ENCODE measurements at regions not wholly inside any gene's neighbourhood (a gene's known extent, or its start where the extent isn't known, plus 50 kb on each side); places are given as distances from the start of the nearest gene placed in this dataset.

DNA sequence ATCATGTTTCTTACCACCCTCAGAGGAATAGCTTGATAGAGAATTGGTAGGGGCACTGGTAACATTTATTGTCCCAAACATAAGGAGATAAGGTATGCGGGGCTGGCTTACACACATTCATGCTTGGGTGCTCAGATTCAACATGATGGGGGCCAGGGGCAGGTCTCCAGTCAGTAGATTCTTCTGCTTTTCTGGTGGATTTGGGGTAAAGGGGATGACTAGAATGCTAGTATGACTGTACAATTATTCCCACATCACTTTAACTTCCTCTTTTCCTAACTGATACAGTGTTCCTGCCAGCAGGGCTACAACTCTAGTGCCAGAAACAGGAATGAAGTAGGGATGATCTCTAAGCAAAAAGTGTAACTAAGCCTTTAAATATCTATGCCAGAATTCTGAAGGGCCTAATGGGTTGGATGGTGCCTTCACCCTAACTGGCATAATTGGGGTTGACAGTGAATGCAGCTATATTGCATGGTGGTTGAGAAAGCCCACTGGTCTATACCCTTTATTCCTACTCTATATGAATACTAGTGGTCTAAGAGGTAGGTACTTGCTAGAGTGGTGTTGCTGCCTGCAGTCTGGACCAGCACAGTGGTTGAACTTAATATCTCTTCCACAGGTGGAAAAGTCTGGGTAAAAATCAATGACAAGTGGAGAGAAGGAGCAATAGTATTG lies 117.4 kb downstream of the IL12A start:
- Mint-ChIP-seq H3K4me1 (0 out of 4 replicates have a peak, but pooled peaks cover 0 to 3% of the 10 kb centered on the region in 2 experiments), H3K27ac (no peak overlapping the region), H3K9me3 (no peaks in the 10 kb centered on the region), H3K36me3 (ENCODE audit: insufficient read depth in 1 of 3, low read depth in 3 of 3) (no peaks in the 10 kb centered on the region), H3K4me3 (no peak overlapping the region), H3K27me3 (ENCODE audit: low read depth) (peaks cover 4% of the 10 kb centered on the region; the same call in 1 of the 2 replicates)
- Histone ChIP-seq H3K18ac (ENCODE audit: insufficient read length, low read depth, low read length) (no peak overlapping the region), H2BK5ac (ENCODE audit: insufficient read length, low read length) (no peak overlapping the region), H3K4ac (ENCODE audit: low read depth, low read length) (no peak overlapping the region), H3K14ac (ENCODE audit: insufficient read depth, low read length) (no peak overlapping the region), H3T11ph (ENCODE audit: low read length) (no peak overlapping the region), H4K5ac (ENCODE audit: insufficient read length, low read depth, low read length) (no peak overlapping the region), H3K9ac (ENCODE audit: extremely low read depth, insufficient read length, low read length) (no peak overlapping the region), H2BK20ac (ENCODE audit: low read depth, low read length, poor library complexity, severe bottlenecking) (no peak overlapping the region), H2BK120ac (ENCODE audit: low read depth, low read length, poor library complexity, severe bottlenecking) (no peak overlapping the region), H3K27me3 (ENCODE audit: insufficient read depth, low read length) (no peaks in the 10 kb centered on the region), H3K79me2 (ENCODE audit: insufficient read depth, low read length) (no peaks in the 10 kb centered on the region), H3K79me1 (ENCODE audit: insufficient read depth, low read depth, low read length, poor library complexity, severe bottlenecking) (no peaks in the 10 kb centered on the region), H2BK12ac (ENCODE audit: insufficient read length, low read depth, low read length) (no peak overlapping the region), H4K91ac (ENCODE audit: insufficient read length, low read depth, low read length) (no peak overlapping the region), H3K23me2 (ENCODE audit: insufficient read length, low read depth, low read length, poor library complexity, severe bottlenecking) (no peaks in the 10 kb centered on the region), H2AK5ac (ENCODE audit: insufficient read length, low read length) (no peak overlapping the region), H4K20me1 (ENCODE audit: control insufficient read depth, insufficient read depth, insufficient read length) (no peaks in the 10 kb centered on the region), H3K27ac (ENCODE audit: insufficient read length, low read depth, low read length) (no peak overlapping the region), H3K9me3 (ENCODE audit: control insufficient read depth, low read depth, low read length) (no peaks in the 10 kb centered on the region), H3K56ac (ENCODE audit: insufficient read length, low read depth, low read length) (no peak overlapping the region), H3K4me1 (ENCODE audit: insufficient read depth, low read length) (no peaks in the 10 kb centered on the region), H2BK15ac (ENCODE audit: low read depth, low read length) (no peak overlapping the region), H2AFZ (ENCODE audit: low read length) (no peak overlapping the region), H3K4me2 (ENCODE audit: insufficient read depth, insufficient read length, low read length) (no peak overlapping the region), H4K8ac (replicated peaks; ENCODE audit: insufficient read length, low read depth, low read length) (no peak overlapping the region), H3K23ac (ENCODE audit: insufficient read length, low read depth, low read length) (no peak overlapping the region)
- DNase-seq: no peak
- TF ChIP-seq, protein P1, sequence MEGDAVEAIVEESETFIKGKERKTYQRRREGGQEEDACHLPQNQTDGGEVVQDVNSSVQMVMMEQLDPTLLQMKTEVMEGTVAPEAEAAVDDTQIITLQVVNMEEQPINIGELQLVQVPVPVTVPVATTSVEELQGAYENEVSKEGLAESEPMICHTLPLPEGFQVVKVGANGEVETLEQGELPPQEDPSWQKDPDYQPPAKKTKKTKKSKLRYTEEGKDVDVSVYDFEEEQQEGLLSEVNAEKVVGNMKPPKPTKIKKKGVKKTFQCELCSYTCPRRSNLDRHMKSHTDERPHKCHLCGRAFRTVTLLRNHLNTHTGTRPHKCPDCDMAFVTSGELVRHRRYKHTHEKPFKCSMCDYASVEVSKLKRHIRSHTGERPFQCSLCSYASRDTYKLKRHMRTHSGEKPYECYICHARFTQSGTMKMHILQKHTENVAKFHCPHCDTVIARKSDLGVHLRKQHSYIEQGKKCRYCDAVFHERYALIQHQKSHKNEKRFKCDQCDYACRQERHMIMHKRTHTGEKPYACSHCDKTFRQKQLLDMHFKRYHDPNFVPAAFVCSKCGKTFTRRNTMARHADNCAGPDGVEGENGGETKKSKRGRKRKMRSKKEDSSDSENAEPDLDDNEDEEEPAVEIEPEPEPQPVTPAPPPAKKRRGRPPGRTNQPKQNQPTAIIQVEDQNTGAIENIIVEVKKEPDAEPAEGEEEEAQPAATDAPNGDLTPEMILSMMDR (conservative IDR thresholded peaks at IDR 0.05): no peak
- WGBS (ENCODE audit: extremely low coverage, insufficient read length, low lambda C conversion rate): no CpG with 5 or more reads among the region's 1 CpG
